HG03039 (cell line): ENCODE measurements at regions not wholly inside any gene's neighbourhood (a gene's known extent, or its start where the extent isn't known, plus 50 kb on each side); places are given as distances from the start of the nearest gene placed in this dataset.

ENCODE experiments used
- ATAC-seq: cut with Tn5 transposase; IDR thresholded peaks from one replicate; pipeline ENCODE4 v1.9.1; 2021; ENCODE audit warnings: mild to moderate bottlenecking, moderate library complexity; ENCODE audit not compliant: unreplicated experiment

DNA sequence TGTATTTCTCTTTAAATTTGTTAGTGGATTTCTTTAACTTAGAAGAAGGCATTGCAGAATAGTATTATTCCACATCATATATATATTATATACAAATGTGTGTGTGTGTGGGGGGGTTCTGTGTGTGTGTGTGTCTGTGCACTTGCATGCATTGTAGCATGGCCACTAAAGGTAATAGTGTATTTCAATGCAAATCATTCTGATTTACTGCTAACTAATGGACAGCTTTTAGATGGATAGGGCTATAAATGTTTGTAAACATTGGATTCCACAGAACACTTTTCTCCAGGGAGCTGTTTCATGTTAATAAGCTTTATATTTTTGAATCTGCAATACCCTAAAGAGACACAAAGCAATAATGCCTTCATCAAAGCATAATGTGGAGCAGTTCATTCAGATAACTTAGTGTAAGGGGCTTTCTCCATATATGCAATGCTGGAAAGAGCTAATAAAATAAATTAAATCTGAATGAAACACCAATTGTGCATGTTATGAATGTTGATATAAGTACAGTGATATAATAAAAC, 496.7 kb upstream of the CDH9 start:
- no peak for ATAC-seq

DNA sequence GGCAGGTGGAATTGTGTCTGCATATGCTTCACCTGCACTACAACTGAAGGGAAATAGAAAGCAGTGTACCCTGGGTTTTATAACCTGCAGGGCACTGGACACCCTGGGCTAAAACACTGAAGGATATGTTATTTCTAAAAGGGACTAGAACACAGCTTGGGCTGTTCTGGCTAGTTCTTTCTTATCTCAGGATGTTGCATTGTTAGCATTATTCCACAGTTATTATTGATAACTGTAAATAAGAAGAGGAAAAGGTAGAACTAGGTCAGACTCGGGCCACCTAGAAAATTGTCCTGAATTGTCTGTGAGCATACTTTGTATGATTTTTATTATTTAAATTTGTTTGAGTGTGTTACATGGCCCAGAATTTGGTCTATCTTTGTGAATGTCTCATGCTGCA, 493.9 kb upstream of the CDH9 start:
- ATAC-seq = no peak

DNA sequence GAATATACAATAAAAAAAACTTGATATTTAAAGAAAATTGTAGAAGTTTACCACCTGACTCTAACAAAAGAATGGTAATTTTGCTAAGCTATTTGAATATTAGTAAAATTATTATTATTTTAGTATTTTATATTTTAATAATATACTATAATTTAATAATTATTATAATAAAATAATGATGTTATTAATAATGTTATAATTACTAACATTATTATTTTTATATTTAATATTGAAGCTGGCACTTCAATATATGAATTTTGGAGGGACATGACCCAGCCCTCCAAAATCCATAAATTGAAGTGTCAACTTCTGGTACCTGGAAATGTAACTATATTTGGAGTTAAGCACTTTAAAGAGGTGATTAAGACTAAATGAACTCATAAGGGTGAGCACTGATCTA, 486.1 kb upstream of the CDH9 start:
- ATAC-seq = no peak

DNA sequence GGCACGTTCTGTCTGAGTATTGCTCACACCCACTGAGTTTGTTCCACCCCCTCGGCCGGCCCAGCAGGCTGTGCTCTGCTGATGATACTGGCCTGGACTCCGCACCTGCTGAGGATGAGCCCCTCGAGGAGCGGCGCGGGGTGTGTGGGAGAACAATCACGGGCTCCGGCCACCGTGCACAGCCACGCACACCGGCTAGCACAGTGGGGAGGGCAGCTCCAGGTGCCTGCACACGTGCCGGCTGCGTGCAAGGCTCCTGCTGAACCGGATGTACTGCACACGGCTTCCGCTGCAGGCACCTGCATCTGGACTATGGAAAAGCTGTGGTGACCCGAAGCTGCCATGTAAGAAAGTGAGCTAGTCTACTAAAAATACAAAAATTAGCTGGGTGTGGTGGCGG, 485.2 kb upstream of the CDH9 start:
- no peak for ATAC-seq

DNA sequence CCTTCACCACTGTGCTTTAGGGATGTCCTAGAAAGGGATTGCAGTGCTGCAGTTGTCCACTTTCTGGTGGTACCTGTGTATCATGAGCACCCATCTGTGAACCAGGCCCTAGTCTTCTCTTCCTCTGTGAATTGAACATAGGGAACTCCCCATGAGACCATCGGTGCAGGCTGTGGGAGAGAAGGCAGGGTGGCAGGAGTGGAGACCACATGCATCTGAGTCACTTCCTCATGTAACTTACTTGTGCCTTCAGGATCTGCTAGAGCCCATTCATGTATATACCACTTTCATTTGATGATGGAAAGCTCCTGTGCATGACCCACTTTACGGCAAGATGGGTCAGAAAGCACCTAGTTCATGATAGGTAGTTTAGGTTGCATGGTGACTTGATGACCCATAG, 478.1 kb upstream of the CDH9 start:
- no peak for ATAC-seq

DNA sequence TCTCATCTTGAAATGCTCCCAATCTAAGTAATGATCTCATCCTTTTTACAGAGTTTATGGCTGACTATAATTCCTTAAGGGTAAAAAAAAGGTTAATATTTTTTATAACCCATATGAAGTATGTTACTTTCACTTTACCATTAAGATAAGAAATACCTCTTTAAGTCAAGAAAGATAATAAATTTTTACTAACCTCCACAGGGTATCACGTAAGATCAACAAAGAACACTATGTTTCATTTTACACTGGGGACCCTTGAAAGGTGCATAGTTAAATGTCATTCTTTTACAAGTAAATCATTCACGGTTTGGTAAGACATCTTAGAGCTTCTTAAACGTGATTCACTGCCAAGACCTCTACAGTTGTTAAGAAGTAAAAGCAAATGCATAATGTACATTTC, 472.7 kb upstream of the CDH9 start:
- no peak for ATAC-seq

DNA sequence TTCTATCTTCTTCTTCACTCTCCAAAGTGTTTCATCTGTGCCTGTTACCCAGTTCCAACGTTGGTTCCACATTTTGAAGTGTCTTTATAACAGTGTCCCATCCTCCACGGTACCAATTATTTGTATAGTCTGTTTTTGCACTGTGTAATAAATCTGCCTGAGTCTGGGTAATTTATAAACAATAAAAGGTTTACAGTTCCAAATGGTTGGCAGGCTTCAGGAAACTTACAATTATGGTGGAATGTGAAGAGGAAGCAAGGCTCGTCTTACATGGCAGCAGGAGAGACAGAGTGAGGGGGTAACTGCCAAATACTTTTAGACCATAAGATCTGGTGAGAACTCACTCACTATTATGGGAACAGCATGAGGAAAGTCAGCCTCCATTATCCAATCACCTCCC, 465.4 kb upstream of the CDH9 start:
- ATAC-seq = no peak

DNA sequence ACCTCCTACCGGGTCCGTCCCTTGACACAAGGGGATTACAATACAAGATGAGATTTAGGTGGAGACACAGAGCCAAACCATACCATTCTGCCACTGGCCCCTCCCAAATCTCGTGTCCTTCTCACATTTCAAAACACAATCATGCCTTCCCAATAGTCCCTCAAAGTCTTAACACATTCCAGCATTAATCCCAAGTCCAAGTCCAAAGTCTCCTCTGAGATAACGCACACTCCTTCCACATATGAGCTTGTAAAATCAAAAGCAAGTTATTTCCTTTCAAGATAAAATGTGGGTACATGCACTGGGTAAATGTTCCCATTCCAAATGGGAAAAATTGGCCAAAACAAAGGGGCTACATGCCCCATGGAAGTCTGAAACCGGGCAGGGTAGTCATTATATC, 463.9 kb upstream of the CDH9 start:
- ATAC-seq = no peak

DNA sequence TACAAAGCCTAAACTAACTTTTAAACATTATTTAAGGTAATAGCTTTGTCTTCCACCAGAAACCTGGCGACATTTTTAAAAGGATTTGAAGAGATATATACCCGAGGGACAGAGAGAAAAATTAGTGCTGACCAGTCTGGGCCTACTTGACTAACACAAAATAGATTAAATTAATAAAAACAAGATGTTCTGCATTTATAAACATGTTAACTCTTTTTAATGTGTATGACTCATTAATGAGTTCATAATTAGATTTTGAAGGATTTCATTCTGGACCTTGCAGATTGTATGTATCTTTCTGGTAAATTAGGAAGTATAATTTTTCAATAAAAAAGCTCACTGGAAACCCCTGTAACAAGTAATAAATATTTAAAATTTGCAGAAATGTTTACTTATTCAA, 459.1 kb upstream of the CDH9 start:
- no peak for ATAC-seq

DNA sequence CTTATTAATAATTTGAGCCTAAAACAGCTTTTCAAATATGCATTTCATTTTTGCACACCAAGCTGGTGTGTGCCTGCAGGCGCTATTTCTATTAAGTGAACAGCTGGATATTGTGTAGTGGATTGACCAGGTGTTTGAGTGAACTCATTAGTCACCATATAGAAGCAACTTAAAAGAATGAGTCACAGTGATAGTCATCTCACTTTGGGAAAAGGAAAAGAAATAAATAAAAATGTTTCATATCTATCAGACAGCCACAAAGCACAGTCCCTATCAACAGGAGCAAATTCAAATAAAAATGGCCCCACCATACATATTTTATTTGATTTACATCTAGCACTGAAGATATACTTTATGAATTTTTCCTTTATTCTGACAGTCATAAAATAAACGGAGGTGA, 456.5 kb upstream of the CDH9 start:
- no peak for ATAC-seq

DNA sequence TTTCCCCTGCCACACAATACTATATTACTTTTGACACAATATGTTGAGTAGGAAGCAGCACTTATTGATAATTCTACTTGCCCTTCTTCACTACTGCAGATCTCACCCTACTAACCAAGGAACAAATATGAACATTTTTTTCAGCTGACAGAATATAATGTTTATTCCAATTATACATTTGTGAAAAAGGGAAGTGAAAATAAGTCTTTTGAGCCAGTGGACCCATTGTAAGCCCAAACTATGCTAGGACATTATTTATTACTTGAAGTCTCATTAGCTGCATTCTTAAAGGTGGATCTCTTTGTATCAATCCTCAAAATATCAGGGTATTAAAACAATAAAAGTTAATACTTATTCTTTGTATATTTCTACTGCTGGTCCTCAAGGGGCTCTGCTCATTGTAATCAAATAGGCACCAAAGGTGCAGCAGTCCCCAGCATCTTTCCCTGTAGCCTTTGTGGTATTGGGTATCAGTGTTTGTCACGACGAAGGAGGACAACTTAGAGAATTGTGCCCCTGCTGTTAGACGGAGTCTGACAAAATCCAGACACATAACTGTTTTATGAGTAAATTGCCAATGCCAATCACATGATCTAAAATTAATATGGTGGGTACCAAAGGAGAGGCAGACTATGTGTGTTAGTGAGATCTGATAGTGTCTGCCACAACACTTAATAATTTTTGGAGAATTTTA, 453.5 kb upstream of the CDH9 start:
- ATAC-seq = no peak

DNA sequence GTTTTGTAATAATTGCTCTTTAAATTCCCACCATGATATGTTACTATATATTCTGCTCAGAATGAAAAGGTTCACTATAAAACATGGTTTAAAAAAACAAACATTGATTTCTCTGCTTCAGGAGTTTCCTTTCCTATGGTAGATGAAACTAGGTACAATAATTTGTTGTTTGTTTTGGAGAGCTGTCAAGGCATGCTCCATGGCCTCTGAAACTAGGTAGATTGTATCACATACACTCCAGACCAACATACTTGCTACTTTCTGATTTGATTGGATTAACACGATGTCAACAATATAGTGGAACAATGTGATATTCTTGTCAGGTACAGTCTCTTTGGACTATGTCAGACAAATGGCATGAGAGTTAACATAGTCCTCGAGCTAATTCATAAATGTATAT, 452.7 kb upstream of the CDH9 start:
- no peak for ATAC-seq

DNA sequence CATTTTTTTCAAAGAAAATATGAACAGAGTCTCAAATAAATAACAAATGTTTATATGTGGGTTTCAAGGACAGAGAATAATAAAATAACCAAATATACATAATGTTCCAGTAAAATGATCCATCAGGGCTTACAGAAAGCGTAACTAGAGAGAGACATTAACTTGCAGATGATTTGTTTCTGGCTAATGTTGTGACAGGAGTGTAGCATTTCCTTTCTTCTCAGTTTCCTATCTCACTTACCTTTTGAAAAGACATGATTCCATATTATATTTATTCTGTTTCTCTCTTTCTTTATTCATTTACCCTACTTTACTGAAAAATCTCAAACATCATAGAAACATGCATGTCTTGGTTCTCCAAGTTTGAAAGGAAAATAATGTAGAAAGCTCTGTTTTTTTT, 451.3 kb upstream of the CDH9 start:
- no peak for ATAC-seq

DNA sequence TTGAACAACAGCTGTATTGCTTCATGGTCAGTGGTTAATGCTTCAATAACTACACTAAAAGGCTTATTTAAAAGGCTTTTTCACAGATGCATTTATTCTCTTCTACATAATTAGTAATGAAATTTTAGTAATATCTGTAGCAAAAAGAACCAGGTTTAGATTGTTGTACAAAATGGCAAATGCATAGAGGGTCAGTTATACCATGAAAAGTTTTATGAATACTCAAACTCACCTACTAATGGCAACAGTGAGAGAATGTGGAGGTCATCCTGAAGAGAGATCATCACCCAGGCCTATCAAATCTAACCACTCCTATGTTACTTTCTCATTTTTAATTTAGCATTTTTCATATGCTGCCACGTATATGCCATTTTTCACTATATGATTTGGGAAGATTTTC, 444.3 kb upstream of the CDH9 start:
- no peak for ATAC-seq

DNA sequence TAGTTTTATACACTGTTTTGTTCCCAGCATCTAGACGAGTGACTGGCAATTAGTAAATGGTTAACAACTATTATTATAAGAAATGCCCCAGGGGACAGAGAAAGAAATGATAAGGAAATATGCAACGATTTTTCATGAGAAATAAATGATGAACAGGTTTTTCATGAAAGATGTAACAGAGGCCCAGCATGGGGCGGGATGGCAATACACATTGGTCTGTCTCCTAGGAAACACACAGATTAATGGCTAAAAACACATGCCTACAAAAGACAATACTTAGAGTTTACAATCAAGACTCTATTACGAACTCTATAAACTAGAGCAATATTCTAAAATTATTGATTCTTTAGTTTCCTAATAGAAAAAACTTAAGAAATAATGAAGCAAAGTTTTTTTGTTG, 441.5 kb upstream of the CDH9 start:
- no peak for ATAC-seq

DNA sequence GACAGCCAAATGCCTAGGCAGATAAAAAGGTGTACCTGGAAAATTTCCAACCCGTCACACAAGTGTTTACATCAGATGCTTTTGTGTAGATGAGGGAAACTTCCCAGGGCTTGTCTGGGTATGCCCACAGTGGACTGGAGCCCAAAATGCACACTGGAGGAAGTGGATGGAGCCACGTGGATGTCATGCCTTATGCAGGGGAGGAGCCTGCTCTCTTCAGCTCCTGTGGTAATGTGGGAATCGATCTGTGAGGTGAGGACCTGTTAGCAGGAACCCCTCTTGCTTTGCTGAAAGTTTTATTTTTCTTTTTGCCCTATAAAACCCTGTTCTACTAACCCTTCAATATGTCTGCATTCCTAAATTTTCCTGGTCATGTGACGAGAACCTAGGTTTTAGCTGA, 439.2 kb upstream of the CDH9 start:
- no peak for ATAC-seq

DNA sequence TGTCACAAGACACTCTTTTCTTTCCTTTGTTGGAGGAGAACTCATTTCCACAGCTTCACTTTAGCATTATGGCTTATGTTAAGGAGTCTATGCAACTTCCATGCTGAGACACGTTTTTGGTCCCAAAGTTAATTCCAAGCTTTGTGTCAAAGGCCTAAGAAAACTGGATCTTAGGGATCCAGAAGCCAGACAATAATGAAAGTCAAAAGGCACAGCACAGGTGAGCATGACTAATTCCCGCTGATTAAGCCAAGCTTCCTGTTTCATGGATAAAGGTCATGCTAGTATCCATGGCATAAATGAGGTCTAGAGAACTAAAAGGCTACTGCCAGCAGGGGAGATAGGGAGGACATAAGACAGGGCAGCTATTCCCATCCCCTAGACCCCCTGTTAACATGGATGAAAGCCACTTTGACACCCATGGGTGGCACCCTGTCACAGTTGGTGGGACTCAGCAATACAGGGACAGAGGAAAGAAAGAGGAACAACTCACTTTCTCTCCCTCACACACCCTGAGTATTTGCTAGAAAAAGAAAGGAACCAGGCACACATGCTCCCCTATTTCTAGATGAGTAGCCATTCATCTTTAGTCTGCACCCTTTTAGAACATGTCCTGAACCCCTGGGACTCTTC, 438.1 kb upstream of the CDH9 start:
- ATAC-seq = no peak

DNA sequence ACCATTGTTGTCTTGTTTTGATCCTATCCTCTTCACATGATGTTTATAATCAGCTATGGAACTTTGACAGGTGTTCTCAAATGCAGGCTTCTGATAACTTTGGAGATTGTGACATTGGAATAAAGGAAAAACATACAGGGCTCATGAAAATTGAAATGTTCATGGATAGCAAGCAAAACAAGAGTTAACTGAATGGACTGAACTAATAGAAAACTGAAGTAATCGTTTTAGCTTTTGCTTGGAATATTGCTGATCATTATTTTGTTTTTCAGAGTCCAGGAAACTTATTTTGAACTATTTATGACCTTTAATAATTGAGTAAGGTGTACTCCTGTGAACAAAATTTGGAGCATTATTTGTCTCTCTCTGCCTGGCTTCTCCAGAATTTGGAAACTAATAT, 436.7 kb upstream of the CDH9 start:
- ATAC-seq = no peak

DNA sequence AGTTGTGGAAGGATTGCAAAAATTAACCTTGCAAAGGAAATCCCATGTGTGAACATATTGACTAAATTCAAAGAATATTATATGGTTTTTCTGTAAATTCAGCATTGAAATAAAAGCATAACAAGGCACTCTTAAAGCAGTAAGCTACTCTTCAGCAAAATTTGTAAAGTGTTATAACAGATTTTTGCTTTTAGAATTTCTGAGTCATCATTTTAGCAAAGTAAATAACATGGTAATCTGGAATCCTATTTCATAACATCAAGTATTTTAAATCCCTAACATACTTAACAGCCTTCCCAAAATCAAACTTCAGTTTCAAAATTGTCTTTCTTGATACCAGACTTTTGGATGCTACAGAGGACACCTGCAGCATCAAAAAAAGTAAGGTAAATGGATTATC, 436.0 kb upstream of the CDH9 start:
- ATAC-seq = no peak

DNA sequence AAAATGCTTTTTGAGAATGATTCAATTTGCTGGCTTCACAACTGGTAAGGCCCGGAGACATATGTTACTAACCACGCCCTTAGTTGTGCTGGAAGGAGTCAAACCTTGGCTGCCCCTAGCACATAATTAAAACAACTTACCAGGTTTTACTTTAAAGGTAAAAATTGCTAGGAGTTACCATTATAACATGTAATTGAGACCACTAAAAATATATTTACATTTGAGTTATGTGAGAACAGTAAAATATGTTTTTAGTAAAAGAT, 435.6 kb upstream of the CDH9 start:
- ATAC-seq = no peak

DNA sequence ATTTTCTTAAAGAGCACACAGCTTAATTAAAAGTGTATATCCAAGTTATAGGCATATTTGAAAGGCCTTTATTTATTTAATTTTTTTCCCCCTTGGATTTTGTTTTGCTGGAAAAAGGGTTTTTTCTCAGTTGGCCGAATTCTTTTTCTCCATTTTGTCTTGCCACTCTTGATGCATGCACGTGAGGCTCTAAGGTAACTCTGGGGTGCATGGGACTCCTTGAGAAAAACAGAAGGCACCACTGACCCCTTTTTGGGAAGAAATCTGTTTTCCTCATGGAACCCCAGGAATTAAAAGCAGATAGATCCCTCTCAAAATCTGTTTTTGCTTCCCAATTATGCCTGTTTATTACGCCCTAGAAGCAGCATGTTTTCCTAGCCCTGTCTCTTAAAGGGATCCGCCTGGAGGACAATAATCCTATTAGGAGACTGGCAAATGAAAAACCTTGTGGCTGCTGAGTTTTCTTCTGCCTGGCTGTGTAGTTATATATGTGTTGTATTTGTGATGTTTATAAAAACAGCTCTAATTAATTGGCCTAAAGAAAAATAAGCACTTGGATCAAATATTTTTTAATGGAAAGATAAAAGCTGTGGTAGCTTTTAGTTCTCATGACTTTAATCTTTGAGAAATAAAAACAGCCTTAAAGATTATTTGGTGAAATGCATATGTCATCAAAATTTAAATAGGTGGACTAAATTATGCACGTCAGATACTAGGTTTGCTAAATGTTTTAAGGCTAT, 435.1 kb upstream of the CDH9 start:
- ATAC-seq = no peak

DNA sequence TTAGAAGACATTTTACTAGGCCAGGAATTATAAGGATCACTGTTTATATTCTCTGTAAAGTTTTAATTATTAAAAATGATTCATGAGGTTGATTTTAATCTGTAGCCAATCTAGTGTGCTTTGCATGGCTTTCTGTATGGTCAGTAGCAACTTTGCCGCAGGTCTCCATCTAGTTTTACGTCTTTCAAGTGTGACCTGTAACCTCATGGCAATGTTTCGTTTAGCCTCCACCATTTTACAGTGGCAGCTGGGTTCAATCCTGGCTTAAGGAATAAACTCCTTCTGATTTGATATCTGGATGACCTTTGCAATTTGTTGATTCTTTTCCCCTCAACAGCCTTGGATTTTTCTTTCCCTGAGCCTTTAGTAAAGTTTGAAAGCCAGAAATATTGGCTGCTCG, 434.5 kb upstream of the CDH9 start:
- no peak for ATAC-seq
